Esophagus muscularis mucosa (tissue), 4 donors: ENCODE measurements at regions not wholly inside any gene's neighbourhood (a gene's known extent, or its start where the extent isn't known, plus 50 kb on each side); places are given as distances from the start of the nearest gene placed in this dataset.
"Not testable (repeated sequence)": the region's sequence is repeated elsewhere in the genome, so short reads cannot be mapped to it uniquely, and the experiment has no call there.

Experiments
- DNase-seq: peaks from one replicate; pipeline ENCODE4 v3.0.0-alpha.2; 2017; ENCODE audit errors: extremely low spot score
- H3K27ac ChIP-seq, 4 donors: fragments of 200-600 bp; sonication (generic); replicated peaks in 1 of 4; 1 replicate in 3 of 4; 2 replicates in 1 of 4; pipeline ENCODE4 v1.5.1; 2016 to 2019; ENCODE audit warnings: mild to moderate bottlenecking in 1 of 4
- H3K27me3 ChIP-seq, 4 donors: fragments of 200-600 bp; sonication (generic); one replicate each; pipeline versions ENCODE4 v1.5.1 to v1.6.0; 2016 to 2019
- H3K36me3 ChIP-seq, 4 donors: fragments of 200-600 bp; sonication (generic); one replicate each; pipeline ENCODE4 v1.5.1; 2016 to 2019
- H3K4me1 ChIP-seq, 4 donors: fragments of 200-600 bp; sonication (generic); one replicate each; pipeline ENCODE4 v1.5.1; 2016 to 2019
- H3K4me3 ChIP-seq, 4 donors: fragments of 200-600 bp; sonication (generic); 1 replicate in 2 of 4; 2 replicates in 2 of 4; pipeline ENCODE4 v1.5.1; 2016 to 2019; ENCODE audit warnings: mild to moderate bottlenecking in 4 of 4, moderate library complexity in 1 of 4
- H3K9me3 ChIP-seq, 4 donors: fragments of 200-600 bp; sonication (generic); 1 replicate in 3 of 4; 2 replicates in 1 of 4; pipeline ENCODE4 v1.5.1; 2016 to 2019
- EP300 ChIP-seq: sonication (generic); formaldehyde crosslinking; IDR thresholded peaks from one replicate; pipeline ENCODE4 v1.6.1; 2017; ENCODE audit warnings: antibody characterized with exemption
- POLR2A ChIP-seq: fragments of 450-650 bp; IDR thresholded peaks from one replicate; pipeline ENCODE4 v1.6.1; 2017; ENCODE audit warnings: antibody characterized with exemption, moderate library complexity, mild to moderate bottlenecking, low read depth
- POLR2AphosphoS5 ChIP-seq, 2 donors: sonication (generic); formaldehyde crosslinking; IDR thresholded peaks; one replicate each; pipeline ENCODE4 v1.6.1; 2017; ENCODE audit warnings: antibody characterized with exemption in 2 of 2
- WGBS: methylation state at CpG from one replicate; pipeline ENCODE4 v1.1.5; 2018; 5-methylcytosine and 5-hydroxymethylcytosine counted together
- intact Hi-C: fragments of 100-400 bp; cut with DNase I; formaldehyde crosslinking; loops from one replicate; pipeline ENCODE4 v1.15.1; 2023
- TF ChIP-seq, protein P1 (sequence below), 3 experiments: fragments of 200-600 bp in 2 of 3; fragments of 450-650 bp in 1 of 3; sonication (generic) in 2 of 3; IDR thresholded peaks; one replicate each; pipeline ENCODE4 v1.5.1; 2017 to 2019; ENCODE audit warnings: antibody characterized with exemption in 3 of 3, mild to moderate bottlenecking in 2 of 3, moderate library complexity in 1 of 3

DNA sequence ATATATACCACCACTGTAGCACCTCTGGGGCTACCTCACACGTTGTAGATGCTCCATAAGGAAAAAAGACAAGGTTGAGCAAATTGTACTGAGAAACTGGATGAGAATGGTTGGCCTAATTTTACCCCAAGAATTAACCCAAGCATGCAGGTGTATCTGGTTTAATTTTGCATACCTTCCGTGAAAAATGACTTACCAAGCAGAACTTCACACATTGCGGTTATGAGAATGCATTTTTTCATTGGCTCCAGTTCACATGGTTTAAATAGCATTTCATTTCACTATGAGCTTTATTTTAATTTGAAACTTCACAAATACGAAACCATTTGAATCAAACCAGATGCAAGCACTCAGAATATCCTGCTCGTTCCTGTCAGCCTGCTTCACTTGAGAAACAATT is 512.2 kb downstream of the LTN1 start:
- DNase-seq, result no peak
- 79% methylated on average over 5 of the region's 5 CpGs for WGBS
- Histone ChIP-seq H3K9me3 (no peaks in the 10 kb centered on the region), H3K4me1 (no peaks in the 10 kb centered on the region), H3K4me3 (no peak overlapping the region), H3K27ac (no peak overlapping the region), H3K27me3 (no peaks in the 10 kb centered on the region), H3K36me3 (peaks cover 0 to 5% (median 0%) of the 10 kb centered on the region in 4 donors)
- intact Hi-C loops, result no loop called here
- TF ChIP-seq EP300 (no peak), POLR2A (no peak), POLR2AphosphoS5 (IDR thresholded peaks at IDR 0.05) (no peak)
- TF ChIP-seq, protein P1, sequence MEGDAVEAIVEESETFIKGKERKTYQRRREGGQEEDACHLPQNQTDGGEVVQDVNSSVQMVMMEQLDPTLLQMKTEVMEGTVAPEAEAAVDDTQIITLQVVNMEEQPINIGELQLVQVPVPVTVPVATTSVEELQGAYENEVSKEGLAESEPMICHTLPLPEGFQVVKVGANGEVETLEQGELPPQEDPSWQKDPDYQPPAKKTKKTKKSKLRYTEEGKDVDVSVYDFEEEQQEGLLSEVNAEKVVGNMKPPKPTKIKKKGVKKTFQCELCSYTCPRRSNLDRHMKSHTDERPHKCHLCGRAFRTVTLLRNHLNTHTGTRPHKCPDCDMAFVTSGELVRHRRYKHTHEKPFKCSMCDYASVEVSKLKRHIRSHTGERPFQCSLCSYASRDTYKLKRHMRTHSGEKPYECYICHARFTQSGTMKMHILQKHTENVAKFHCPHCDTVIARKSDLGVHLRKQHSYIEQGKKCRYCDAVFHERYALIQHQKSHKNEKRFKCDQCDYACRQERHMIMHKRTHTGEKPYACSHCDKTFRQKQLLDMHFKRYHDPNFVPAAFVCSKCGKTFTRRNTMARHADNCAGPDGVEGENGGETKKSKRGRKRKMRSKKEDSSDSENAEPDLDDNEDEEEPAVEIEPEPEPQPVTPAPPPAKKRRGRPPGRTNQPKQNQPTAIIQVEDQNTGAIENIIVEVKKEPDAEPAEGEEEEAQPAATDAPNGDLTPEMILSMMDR (IDR thresholded peaks at IDR 0.05), result no peak

DNA sequence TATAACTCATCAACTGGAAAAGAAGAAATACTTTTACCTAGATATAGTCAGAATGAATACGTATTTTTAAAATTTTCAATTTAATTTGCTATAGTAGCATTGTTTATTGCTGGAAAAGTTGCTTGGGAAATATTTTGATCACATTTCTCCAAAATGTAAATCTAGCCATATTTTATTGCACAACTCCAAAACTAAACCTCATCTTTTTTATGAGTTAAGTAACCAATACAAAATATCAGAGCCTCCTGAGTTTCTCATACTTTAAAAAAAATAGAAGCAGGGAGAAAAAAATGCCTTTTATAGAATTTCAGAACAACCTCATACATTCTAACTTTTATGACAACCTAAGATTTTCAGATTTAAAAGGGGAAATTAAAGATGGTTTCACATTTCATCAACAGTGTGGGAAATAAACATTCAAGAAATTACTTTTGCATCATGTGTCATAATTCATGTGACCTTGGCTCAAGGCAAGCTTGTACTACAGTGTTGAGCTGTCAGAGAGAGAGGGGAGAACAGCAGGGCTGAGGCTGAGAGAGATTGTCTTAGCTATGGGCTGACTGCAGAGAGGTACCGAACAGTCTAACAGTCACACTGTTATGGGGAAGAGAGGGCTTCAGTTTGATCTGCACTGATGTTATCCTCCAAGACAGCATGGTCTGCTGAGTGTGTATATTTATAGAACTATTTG is 519.0 kb downstream of the LTN1 start:
- Histone ChIP-seq H3K4me1 (peaks cover 0 to 13% (median 9%) of the 10 kb centered on the region in 4 donors), H3K36me3 (no peaks in the 10 kb centered on the region), H3K27ac (no peak overlapping the region), H3K27me3 (no peaks in the 10 kb centered on the region), H3K9me3 (no peaks in the 10 kb centered on the region), H3K4me3 (no peak overlapping the region)
- DNase-seq, result no peak
- no peak for TF ChIP-seq EP300
- TF ChIP-seq, protein P1 (IDR thresholded peaks at IDR 0.05), result no peak
- no peak for TF ChIP-seq POLR2A
- no peak for TF ChIP-seq POLR2AphosphoS5 (IDR thresholded peaks at IDR 0.05)
- intact Hi-C loops, result no loop called here
- 66% methylated on average over 2 of the region's 2 CpGs for WGBS

DNA sequence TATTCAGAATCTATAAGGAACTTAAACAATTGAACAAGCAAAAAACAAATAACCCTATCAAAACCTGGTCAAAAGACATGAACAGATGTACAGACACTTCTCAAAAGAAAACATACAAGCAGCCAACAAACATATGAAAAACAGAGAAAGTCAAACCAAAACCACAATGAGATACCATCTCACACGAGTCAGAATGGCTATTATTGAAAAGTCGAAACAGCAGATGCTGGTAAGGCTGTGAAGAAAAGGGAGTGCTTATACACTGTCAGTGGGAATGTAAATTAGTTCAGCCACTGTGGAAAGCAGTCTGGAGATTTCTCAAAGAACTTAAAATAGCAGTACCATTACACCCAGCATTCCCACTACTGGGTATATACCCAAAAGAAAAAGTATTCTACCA is 520.1 kb downstream of the LTN1 start:
- H3K4me3 ChIP-seq, H3K9me3 ChIP-seq, H3K27me3 ChIP-seq, intact Hi-C loops, DNase-seq, H3K36me3 ChIP-seq, H3K27ac ChIP-seq: not testable (repeated sequence)
- WGBS, result 86% methylated on average over 2 of the region's 2 CpGs
- peaks cover 0 to 13% (median 9%) of the 10 kb centered on the region in 4 donors for H3K4me1 ChIP-seq

DNA sequence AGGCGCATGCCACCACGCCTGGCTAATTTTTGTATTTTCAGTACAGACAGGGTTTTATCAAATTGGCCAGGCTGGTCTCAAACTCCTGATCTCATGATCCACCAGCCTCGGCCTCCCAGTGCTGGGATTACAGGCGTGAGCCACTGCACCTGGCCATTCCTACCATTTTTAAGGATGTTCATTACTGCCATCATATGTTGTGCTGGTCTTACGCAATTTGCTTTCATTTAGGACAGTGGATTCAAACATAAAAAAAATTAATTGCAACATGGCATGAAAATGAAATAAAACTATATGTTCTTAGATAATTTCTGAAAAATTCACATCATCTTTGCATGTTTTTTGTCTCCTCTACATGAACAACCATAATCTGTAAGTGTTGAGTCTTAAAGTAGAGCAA is 527.7 kb downstream of the LTN1 start:
- Histone ChIP-seq H3K4me1 (no peaks in the 10 kb centered on the region), H3K36me3 (no peaks in the 10 kb centered on the region), H3K9me3 (no peaks in the 10 kb centered on the region), H3K27me3 (no peaks in the 10 kb centered on the region), H3K27ac (no peak overlapping the region), H3K4me3 (no peak overlapping the region)
- TF ChIP-seq, protein P1 (IDR thresholded peaks at IDR 0.05), result no peak
- TF ChIP-seq POLR2A, result no peak
- WGBS, result 93% methylated on average over 5 of the region's 5 CpGs
- intact Hi-C loops, result no loop called here
- DNase-seq, result no peak

DNA sequence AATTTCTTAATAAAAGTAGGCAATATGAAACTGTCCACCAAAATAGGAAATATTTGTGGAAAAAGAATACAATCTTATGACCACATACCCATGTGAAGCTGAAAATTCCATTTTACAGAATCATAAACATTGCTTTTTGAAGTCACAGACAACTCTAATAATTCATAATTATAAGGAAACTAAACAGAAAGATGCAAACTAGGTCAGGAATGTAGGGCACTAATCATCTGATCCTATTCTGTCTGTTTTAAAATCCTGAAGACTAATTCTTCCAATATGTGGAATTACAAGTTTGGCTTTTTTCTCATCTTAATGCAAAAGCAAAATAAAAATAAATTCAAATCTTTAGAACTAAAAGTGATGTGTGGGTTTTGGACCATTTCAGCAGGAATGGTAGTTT is 528.6 kb downstream of the LTN1 start:
- Histone ChIP-seq H3K9me3 (no peaks in the 10 kb centered on the region), H3K4me1 (no peaks in the 10 kb centered on the region), H3K27me3 (no peaks in the 10 kb centered on the region), H3K27ac (no peak overlapping the region), H3K36me3 (no peaks in the 10 kb centered on the region), H3K4me3 (no peak overlapping the region)
- intact Hi-C loops, result no loop called here
- no peak for DNase-seq
- no peak for TF ChIP-seq EP300

DNA sequence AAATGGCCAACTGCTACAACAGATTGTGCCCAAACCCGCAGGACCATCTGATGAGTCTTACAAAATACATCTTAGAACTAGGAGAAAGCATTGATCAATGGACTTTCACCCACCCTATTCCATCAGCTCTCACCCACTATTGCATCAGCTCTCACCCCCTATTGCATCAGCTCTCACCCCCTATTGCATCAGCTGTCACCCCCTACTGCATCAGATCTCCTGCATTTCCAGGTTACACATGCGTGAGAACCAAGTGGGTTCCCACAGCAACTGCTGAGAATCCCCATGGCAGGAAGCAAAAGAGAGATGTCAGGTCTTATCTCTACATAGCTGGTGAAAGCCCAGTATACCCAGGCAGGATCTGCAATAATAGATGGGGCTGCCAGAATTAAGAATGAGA is 533.5 kb downstream of the LTN1 start:
- Histone ChIP-seq H3K9me3 (no peaks in the 10 kb centered on the region), H3K27ac (no peak overlapping the region), H3K4me1 (peaks cover 0 to 8% (median 0%) of the 10 kb centered on the region in 4 donors), H3K27me3 (no peaks in the 10 kb centered on the region), H3K36me3 (no peaks in the 10 kb centered on the region), H3K4me3 (no peak overlapping the region)
- no peak for DNase-seq
- intact Hi-C loops, result no loop called here
- 100% methylated on average over 2 of the region's 2 CpGs for WGBS
- TF ChIP-seq POLR2A (no peak), POLR2AphosphoS5 (IDR thresholded peaks at IDR 0.05) (no peak), EP300 (no peak)
- TF ChIP-seq, protein P1 (IDR thresholded peaks at IDR 0.05), result no peak
